ENCODE measurements at regions not wholly inside any gene's neighbourhood (a gene's known extent, or its start where the extent isn't known, plus 50 kb on each side); places are given as distances from the start of the nearest gene placed in this dataset.

DNA sequence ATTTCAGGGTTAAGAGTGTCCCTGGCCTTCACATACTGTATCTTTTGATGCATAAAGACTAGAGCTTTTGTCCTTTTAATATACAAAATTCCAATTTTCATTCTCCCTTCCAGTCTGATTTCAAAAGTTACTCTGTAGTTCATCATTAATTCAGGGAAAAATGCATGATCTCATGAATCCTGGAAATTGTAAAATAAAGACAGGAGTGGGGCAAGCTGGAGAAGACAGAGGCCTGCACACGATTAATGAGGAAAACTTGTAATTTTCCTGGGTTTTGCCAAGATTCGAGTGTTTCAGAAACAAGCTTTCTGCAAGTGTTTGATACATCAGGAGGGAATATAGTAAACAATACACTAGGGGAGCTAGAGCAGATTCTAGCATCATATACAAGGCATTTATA is 947.9 kb downstream of the FAT4 start:
- RAD21 ChIA-PET (ENCODE audit: unreplicated experiment) = no interaction called here
- H3K36me3 ChIP-seq (ENCODE audit: control insufficient read depth in 2 of 2, insufficient read depth in 2 of 2, low read length in 1 of 2) = no peaks in the 10 kb centered on the region
- H3K27me3 ChIP-seq (replicated peaks in 1 of 2; ENCODE audit: control insufficient read depth in 2 of 2, insufficient read depth in 2 of 2, low read length in 1 of 2) = no peaks in the 10 kb centered on the region
- intact Hi-C loops (cut with micrococcal nuclease; ENCODE audit: unreplicated experiment) = no loop called here
- FAIRE-seq = no peak
- DNase-seq (ENCODE audit: low read depth, low spot score) = no peak
- no peaks in the 10 kb centered on the region for H3K4me1 ChIP-seq (ENCODE audit: control insufficient read depth, insufficient read depth, low read length)
- no peaks in the 10 kb centered on the region for H3K9me3 ChIP-seq (replicated peaks; ENCODE audit: control insufficient read depth, insufficient read depth, low read length)
- no peaks in the 10 kb centered on the region for H4K20me1 ChIP-seq (ENCODE audit: control insufficient read depth, insufficient read depth)
- no peak overlapping the region for H3K4me2 ChIP-seq (ENCODE audit: control insufficient read depth, insufficient read depth)
- H2AFZ ChIP-seq (ENCODE audit: control insufficient read depth, low read depth, low read length) = no peak overlapping the region
- SMC1A ChIA-PET (ENCODE audit: uncharacterized antibody, unreplicated experiment) = no interaction called here
- no peak overlapping the region for H3K4me3 ChIP-seq
- CTCF ChIA-PET = no interaction called here
- BruUV-seq (replicated peaks) = no TSS peak
- TF ChIP-seq, protein P1, sequence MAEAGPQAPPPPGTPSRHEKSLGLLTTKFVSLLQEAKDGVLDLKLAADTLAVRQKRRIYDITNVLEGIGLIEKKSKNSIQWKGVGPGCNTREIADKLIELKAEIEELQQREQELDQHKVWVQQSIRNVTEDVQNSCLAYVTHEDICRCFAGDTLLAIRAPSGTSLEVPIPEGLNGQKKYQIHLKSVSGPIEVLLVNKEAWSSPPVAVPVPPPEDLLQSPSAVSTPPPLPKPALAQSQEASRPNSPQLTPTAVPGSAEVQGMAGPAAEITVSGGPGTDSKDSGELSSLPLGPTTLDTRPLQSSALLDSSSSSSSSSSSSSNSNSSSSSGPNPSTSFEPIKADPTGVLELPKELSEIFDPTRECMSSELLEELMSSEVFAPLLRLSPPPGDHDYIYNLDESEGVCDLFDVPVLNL (IDR thresholded peaks at IDR 0.05; ENCODE audit: low read depth, low read length) = no peak
- TF ChIP-seq RELA (IDR thresholded peaks at IDR 0.05; ENCODE audit: borderline replicate concordance, partially characterized antibody) = no peak
- TF ChIP-seq, protein P2, sequence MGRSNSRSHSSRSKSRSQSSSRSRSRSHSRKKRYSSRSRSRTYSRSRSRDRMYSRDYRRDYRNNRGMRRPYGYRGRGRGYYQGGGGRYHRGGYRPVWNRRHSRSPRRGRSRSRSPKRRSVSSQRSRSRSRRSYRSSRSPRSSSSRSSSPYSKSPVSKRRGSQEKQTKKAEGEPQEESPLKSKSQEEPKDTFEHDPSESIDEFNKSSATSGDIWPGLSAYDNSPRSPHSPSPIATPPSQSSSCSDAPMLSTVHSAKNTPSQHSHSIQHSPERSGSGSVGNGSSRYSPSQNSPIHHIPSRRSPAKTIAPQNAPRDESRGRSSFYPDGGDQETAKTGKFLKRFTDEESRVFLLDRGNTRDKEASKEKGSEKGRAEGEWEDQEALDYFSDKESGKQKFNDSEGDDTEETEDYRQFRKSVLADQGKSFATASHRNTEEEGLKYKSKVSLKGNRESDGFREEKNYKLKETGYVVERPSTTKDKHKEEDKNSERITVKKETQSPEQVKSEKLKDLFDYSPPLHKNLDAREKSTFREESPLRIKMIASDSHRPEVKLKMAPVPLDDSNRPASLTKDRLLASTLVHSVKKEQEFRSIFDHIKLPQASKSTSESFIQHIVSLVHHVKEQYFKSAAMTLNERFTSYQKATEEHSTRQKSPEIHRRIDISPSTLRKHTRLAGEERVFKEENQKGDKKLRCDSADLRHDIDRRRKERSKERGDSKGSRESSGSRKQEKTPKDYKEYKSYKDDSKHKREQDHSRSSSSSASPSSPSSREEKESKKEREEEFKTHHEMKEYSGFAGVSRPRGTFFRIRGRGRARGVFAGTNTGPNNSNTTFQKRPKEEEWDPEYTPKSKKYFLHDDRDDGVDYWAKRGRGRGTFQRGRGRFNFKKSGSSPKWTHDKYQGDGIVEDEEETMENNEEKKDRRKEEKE (IDR thresholded peaks at IDR 0.05) = no peak
- TF ChIP-seq, protein P3, sequence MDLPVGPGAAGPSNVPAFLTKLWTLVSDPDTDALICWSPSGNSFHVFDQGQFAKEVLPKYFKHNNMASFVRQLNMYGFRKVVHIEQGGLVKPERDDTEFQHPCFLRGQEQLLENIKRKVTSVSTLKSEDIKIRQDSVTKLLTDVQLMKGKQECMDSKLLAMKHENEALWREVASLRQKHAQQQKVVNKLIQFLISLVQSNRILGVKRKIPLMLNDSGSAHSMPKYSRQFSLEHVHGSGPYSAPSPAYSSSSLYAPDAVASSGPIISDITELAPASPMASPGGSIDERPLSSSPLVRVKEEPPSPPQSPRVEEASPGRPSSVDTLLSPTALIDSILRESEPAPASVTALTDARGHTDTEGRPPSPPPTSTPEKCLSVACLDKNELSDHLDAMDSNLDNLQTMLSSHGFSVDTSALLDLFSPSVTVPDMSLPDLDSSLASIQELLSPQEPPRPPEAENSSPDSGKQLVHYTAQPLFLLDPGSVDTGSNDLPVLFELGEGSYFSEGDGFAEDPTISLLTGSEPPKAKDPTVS (IDR thresholded peaks at IDR 0.05; ENCODE audit: low read depth, low read length) = no peak
- TF ChIP-seq, protein P4, sequence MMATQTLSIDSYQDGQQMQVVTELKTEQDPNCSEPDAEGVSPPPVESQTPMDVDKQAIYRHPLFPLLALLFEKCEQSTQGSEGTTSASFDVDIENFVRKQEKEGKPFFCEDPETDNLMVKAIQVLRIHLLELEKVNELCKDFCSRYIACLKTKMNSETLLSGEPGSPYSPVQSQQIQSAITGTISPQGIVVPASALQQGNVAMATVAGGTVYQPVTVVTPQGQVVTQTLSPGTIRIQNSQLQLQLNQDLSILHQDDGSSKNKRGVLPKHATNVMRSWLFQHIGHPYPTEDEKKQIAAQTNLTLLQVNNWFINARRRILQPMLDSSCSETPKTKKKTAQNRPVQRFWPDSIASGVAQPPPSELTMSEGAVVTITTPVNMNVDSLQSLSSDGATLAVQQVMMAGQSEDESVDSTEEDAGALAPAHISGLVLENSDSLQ (IDR thresholded peaks at IDR 0.05) = no peak
- no peak for TF ChIP-seq KAT2A (conservative IDR thresholded peaks at IDR 0.05; ENCODE audit: control insufficient read depth, low read depth, low read length)
- TF ChIP-seq CBX5 (IDR thresholded peaks at IDR 0.05; ENCODE audit: low read depth) = no peak
- no peak for TF ChIP-seq HDAC2 (IDR thresholded peaks at IDR 0.05)
- no peak for TF ChIP-seq SP1 (IDR thresholded peaks at IDR 0.05; ENCODE audit: low read depth, low read length)
- TF ChIP-seq ZBED1 (IDR thresholded peaks at IDR 0.05; ENCODE audit: borderline replicate concordance) = no peak
- no peak for TF ChIP-seq TARDBP (IDR thresholded peaks at IDR 0.05; ENCODE audit: borderline replicate concordance)
- 0% methylated on average over 2 of the region's 2 CpGs for WGBS (ENCODE audit: insufficient coverage, insufficient replicate concordance, low lambda C conversion rate, missing lambda C conversion rate)
- in situ Hi-C loops (cut with MboI) = no loop called here
- no peak for ATAC-seq
- no peak overlapping the region for H3K27ac ChIP-seq (ENCODE audit: control insufficient read depth, insufficient read depth)
- no peak overlapping the region for H3K9ac ChIP-seq (ENCODE audit: control insufficient read depth, insufficient read depth, low read length)
- no peaks in the 10 kb centered on the region for H3K79me2 ChIP-seq (ENCODE audit: control insufficient read depth, insufficient read depth, low read length)
- POLR2A ChIA-PET = no interaction called here
